CD4-positive, CD25-positive, alpha-beta regulatory T cell (primary cell): ENCODE measurements at regions not wholly inside any gene's neighbourhood (a gene's known extent, or its start where the extent isn't known, plus 50 kb on each side); places are given as distances from the start of the nearest gene placed in this dataset.

Source experiments
- ATAC-seq, 2 donors: fragments of 150-1000 bp; cut with Tn5 transposase; one replicate each; pipeline ENCODE4 v1.10.0; 2021; ENCODE audit warnings: low read depth in 2 of 2, moderate number of reproducible peaks in 2 of 2, moderate library complexity in 1 of 2
- DNase-seq, 3 donors: peaks; one replicate each; pipeline versions ENCODE4 v3.0.0 to v3.0.0-alpha.2; 2012 to 2022; ENCODE audit warnings: mixed read lengths in 1 of 3
- H3K27ac ChIP-seq: one replicate; pipeline ENCODE4 v1.7.0; 2013; ENCODE audit warnings: mild to moderate bottlenecking, low read length; ENCODE audit not compliant: insufficient read depth, poor library complexity, severe bottlenecking
- H3K27me3 ChIP-seq: one replicate; pipeline ENCODE4 v1.7.0; 2013; ENCODE audit warnings: low read length; ENCODE audit not compliant: control insufficient read depth, insufficient read depth
- H3K36me3 ChIP-seq: one replicate; pipeline ENCODE4 v1.7.0; 2013; ENCODE audit warnings: mild to moderate bottlenecking, low read length, moderate library complexity; ENCODE audit not compliant: control insufficient read depth, insufficient read depth
- H3K4me1 ChIP-seq: 2 replicates; pipeline ENCODE4 v1.7.0; 2013; ENCODE audit warnings: mild to moderate bottlenecking, low read length; ENCODE audit not compliant: insufficient read depth, control insufficient read depth, poor library complexity, severe bottlenecking
- H3K4me3 ChIP-seq: one replicate; pipeline ENCODE4 v1.7.0; 2013; ENCODE audit warnings: low read depth, mild to moderate bottlenecking, low read length, moderate library complexity
- H3K9me3 ChIP-seq, 2 experiments: 1 replicate in 1 of 2; 2 replicates in 1 of 2; pipeline ENCODE4 v1.7.0; 2013; ENCODE audit warnings: low read length in 2 of 2, mild to moderate bottlenecking in 1 of 2, moderate library complexity in 1 of 2; ENCODE audit not compliant: control insufficient read depth in 2 of 2
- H3K27ac Mint-ChIP-seq, 3 donors: one replicate each; pipeline ENCODE4 v1.8.0; 2020 to 2022; ENCODE audit warnings: mild to moderate bottlenecking in 3 of 3, mixed read lengths in 3 of 3, moderate library complexity in 2 of 3
- H3K27me3 Mint-ChIP-seq: one replicate; pipeline ENCODE4 v1.8.0; 2022; ENCODE audit warnings: mild to moderate bottlenecking, mixed read lengths
- H3K36me3 Mint-ChIP-seq: one replicate; pipeline ENCODE4 v1.8.0; 2020; ENCODE audit warnings: mixed read lengths
- H3K4me1 Mint-ChIP-seq, 4 donors: one replicate each; pipeline ENCODE4 v1.8.0; 2020 to 2022; ENCODE audit warnings: mixed read lengths in 4 of 4, mild to moderate bottlenecking in 1 of 4
- H3K4me3 Mint-ChIP-seq, 4 donors: one replicate each; pipeline ENCODE4 v1.8.0; 2020 to 2022; ENCODE audit warnings: mild to moderate bottlenecking in 4 of 4, mixed read lengths in 4 of 4, moderate library complexity in 3 of 4
- H3K9me3 Mint-ChIP-seq, 7 donors: one replicate each; pipeline ENCODE4 v1.8.0; 2020 to 2022; ENCODE audit warnings: mixed read lengths in 7 of 7, mild to moderate bottlenecking in 3 of 7, moderate library complexity in 2 of 7

- no peaks in the 10 kb centered on the region for H3K9me3 ChIP-seq
- no peaks in the 10 kb centered on the region for H3K4me1 ChIP-seq
- ATAC-seq (no peak), DNase-seq (no peak)
- Mint-ChIP-seq H3K9me3 (peaks cover 0 to 4% (median 1%) of the 10 kb centered on the region in 7 donors), H3K4me1 (no peaks in the 10 kb centered on the region), H3K36me3 (no peaks in the 10 kb centered on the region), H3K27ac (no peak overlapping the region), H3K27me3 (peaks cover 20% of the 10 kb centered on the region), H3K4me3 (no peak overlapping the region)
- H3K27ac ChIP-seq, result no peak overlapping the region
- peaks cover 9% of the 10 kb centered on the region for H3K27me3 ChIP-seq
- no peaks in the 10 kb centered on the region for H3K36me3 ChIP-seq
- H3K4me3 ChIP-seq, result no peak overlapping the region
Observed at GRCh38 chr17:68789203-68789962, 165.8 kb downstream of the ABCA8 start.

- Histone ChIP-seq H3K9me3 (no peaks in the 10 kb centered on the region), H3K4me3 (no peak overlapping the region), H3K36me3 (no peaks in the 10 kb centered on the region), H3K27me3 (peaks cover 6% of the 10 kb centered on the region), H3K4me1 (no peaks in the 10 kb centered on the region), H3K27ac (no peak overlapping the region)
- Mint-ChIP-seq H3K9me3 (peaks cover 0 to 4% (median 2%) of the 10 kb centered on the region in 7 donors), H3K4me1 (no peaks in the 10 kb centered on the region), H3K4me3 (no peak overlapping the region), H3K27ac (peak overlapping the region in 1 of 3 donors; percentile 61), H3K36me3 (no peaks in the 10 kb centered on the region), H3K27me3 (peaks cover 20% of the 10 kb centered on the region)
- ATAC-seq (no peak), DNase-seq (no peak)
Observed at GRCh38 chr17:68785565-68786486, 169.4 kb downstream of the ABCA8 start.

GRCh38 chr17:68784431-68784830 lies 170.8 kb downstream of the ABCA8 start:
- H3K36me3 Mint-ChIP-seq, result no peaks in the 10 kb centered on the region
- peaks cover 0 to 3% (median 0%) of the 10 kb centered on the region in 7 donors for H3K9me3 Mint-ChIP-seq
- no peaks in the 10 kb centered on the region for H3K4me1 ChIP-seq
- H3K36me3 ChIP-seq, result no peaks in the 10 kb centered on the region
- no peak overlapping the region for H3K27ac Mint-ChIP-seq
- H3K4me1 Mint-ChIP-seq, result no peaks in the 10 kb centered on the region
- H3K4me3 ChIP-seq, result no peak overlapping the region
- DNase-seq (no peak), ATAC-seq (no peak)
- no peak overlapping the region for H3K27ac ChIP-seq
- no peaks in the 10 kb centered on the region for H3K9me3 ChIP-seq
- peaks cover 4% of the 10 kb centered on the region for H3K27me3 ChIP-seq
- peaks cover 20% of the 10 kb centered on the region for H3K27me3 Mint-ChIP-seq
- H3K4me3 Mint-ChIP-seq, result no peak overlapping the region

GRCh38 chr17:68783861-68784260 lies 171.3 kb downstream of the ABCA8 start:
- Mint-ChIP-seq H3K27me3 (peaks cover 20% of the 10 kb centered on the region), H3K27ac (no peak overlapping the region), H3K4me1 (no peaks in the 10 kb centered on the region), H3K9me3 (peaks cover 0 to 3% (median 0%) of the 10 kb centered on the region in 7 donors), H3K4me3 (no peak overlapping the region), H3K36me3 (no peaks in the 10 kb centered on the region)
- DNase-seq (no peak), ATAC-seq (no peak)
- no peaks in the 10 kb centered on the region for H3K4me1 ChIP-seq
- H3K36me3 ChIP-seq, result no peaks in the 10 kb centered on the region
- H3K27ac ChIP-seq, result no peak overlapping the region
- H3K27me3 ChIP-seq, result peaks cover 4% of the 10 kb centered on the region
- no peak overlapping the region for H3K4me3 ChIP-seq
- no peaks in the 10 kb centered on the region for H3K9me3 ChIP-seq

GRCh38 chr17:68782789-68783188 lies 172.4 kb downstream of the ABCA8 start:
- H3K27me3 ChIP-seq, result peaks cover 4% of the 10 kb centered on the region
- no peak overlapping the region for H3K27ac ChIP-seq
- H3K4me3 ChIP-seq, result no peak overlapping the region
- no peak for DNase-seq
- no peaks in the 10 kb centered on the region for H3K4me1 Mint-ChIP-seq
- H3K9me3 ChIP-seq, result no peaks in the 10 kb centered on the region
- no peaks in the 10 kb centered on the region for H3K36me3 Mint-ChIP-seq
- no peaks in the 10 kb centered on the region for H3K4me1 ChIP-seq
- ATAC-seq, result no peak
- H3K4me3 Mint-ChIP-seq, result no peak overlapping the region
- peaks cover 15% of the 10 kb centered on the region for H3K27me3 Mint-ChIP-seq
- H3K36me3 ChIP-seq, result no peaks in the 10 kb centered on the region
- H3K27ac Mint-ChIP-seq, result no peak overlapping the region
- H3K9me3 Mint-ChIP-seq, result peaks cover 0 to 3% (median 0%) of the 10 kb centered on the region in 7 donors

GRCh38 chr17:68780596-68780995 lies 174.6 kb downstream of the ABCA8 start:
- no peak overlapping the region for H3K4me3 Mint-ChIP-seq
- no peaks in the 10 kb centered on the region for H3K36me3 ChIP-seq
- H3K27ac ChIP-seq, result no peak overlapping the region
- H3K27me3 Mint-ChIP-seq, result peaks cover 6% of the 10 kb centered on the region
- no peaks in the 10 kb centered on the region for H3K36me3 Mint-ChIP-seq
- no peaks in the 10 kb centered on the region for H3K27me3 ChIP-seq
- no peak for DNase-seq
- H3K4me3 ChIP-seq, result no peak overlapping the region
- no peaks in the 10 kb centered on the region for H3K9me3 ChIP-seq
- H3K9me3 Mint-ChIP-seq, result peaks cover 0 to 3% (median 0%) of the 10 kb centered on the region in 7 donors
- no peak for ATAC-seq
- H3K4me1 ChIP-seq, result no peaks in the 10 kb centered on the region
- H3K4me1 Mint-ChIP-seq, result no peaks in the 10 kb centered on the region
- H3K27ac Mint-ChIP-seq, result no peak overlapping the region

- no peak for ATAC-seq
- H3K4me1 Mint-ChIP-seq, result no peaks in the 10 kb centered on the region
- H3K9me3 Mint-ChIP-seq, result peaks cover 0 to 3% (median 0%) of the 10 kb centered on the region in 7 donors
- Histone ChIP-seq H3K27me3 (no peaks in the 10 kb centered on the region), H3K4me1 (no peaks in the 10 kb centered on the region), H3K27ac (no peak overlapping the region), H3K9me3 (no peaks in the 10 kb centered on the region), H3K4me3 (no peak overlapping the region), H3K36me3 (no peaks in the 10 kb centered on the region)
- DNase-seq, result no peak
- H3K4me3 Mint-ChIP-seq, result no peak overlapping the region
- H3K27ac Mint-ChIP-seq, result no peak overlapping the region
- H3K36me3 Mint-ChIP-seq, result no peaks in the 10 kb centered on the region
- H3K27me3 Mint-ChIP-seq, result no peaks in the 10 kb centered on the region
Observed at GRCh38 chr17:68778726-68779125, 176.5 kb downstream of the ABCA8 start.
